ENCODE measurements at regions not wholly inside any gene's neighbourhood (a gene's known extent, or its start where the extent isn't known, plus 50 kb on each side); places are given as distances from the start of the nearest gene placed in this dataset.

- H3K4me3 ChIP-seq (ENCODE audit: low read depth, low read length, poor library complexity, severe bottlenecking) = no peak overlapping the region
- intact Hi-C loops (cut with micrococcal nuclease; ENCODE audit: unreplicated experiment) = no loop called here
- ChIA-PET POLR2A (ENCODE audit: low non-redundant PET) (no interaction called here), CTCF (no interaction called here)
- peaks cover 4% of the 10 kb centered on the region for H3K9me3 ChIP-seq (ENCODE audit: low read depth, low read length, poor library complexity, severe bottlenecking)
- H3K27ac ChIP-seq (ENCODE audit: low read depth, low read length, poor library complexity, severe bottlenecking) = no peak overlapping the region
- no peaks in the 10 kb centered on the region for H3K4me1 ChIP-seq (ENCODE audit: insufficient read depth, low read length, poor library complexity, severe bottlenecking)
- BruUV-seq (replicated peaks) = no TSS peak
- H3K27me3 ChIP-seq (replicated peaks; ENCODE audit: insufficient read depth, low read depth, low read length, poor library complexity) = no peaks in the 10 kb centered on the region
- H3K36me3 ChIP-seq (ENCODE audit: insufficient read depth, low read length, poor library complexity, severe bottlenecking) = no peaks in the 10 kb centered on the region
- no peak for DNase-seq (ENCODE audit: low spot score)
- no peak for TF ChIP-seq CTCF (conservative IDR thresholded peaks at IDR 0.05; ENCODE audit: low read depth, low read length)
- TF ChIP-seq EZH2 (IDR thresholded peaks at IDR 0.05; ENCODE audit: borderline replicate concordance, low read depth, low read length, poor library complexity, severe bottlenecking) = no peak
Observed at GRCh38 chr2:107264184-107264583, 378.2 kb upstream of the ST6GAL2 start.

GRCh38 chr2:107266555-107266954, 380.6 kb upstream of the ST6GAL2 start:
- Histone ChIP-seq H3K4me1 (ENCODE audit: insufficient read depth, low read length, poor library complexity, severe bottlenecking) (no peaks in the 10 kb centered on the region), H3K36me3 (ENCODE audit: insufficient read depth, low read length, poor library complexity, severe bottlenecking) (no peaks in the 10 kb centered on the region), H3K4me3 (ENCODE audit: low read depth, low read length, poor library complexity, severe bottlenecking) (no peak overlapping the region), H3K27ac (ENCODE audit: low read depth, low read length, poor library complexity, severe bottlenecking) (no peak overlapping the region), H3K9me3 (ENCODE audit: low read depth, low read length, poor library complexity, severe bottlenecking) (peaks cover 8% of the 10 kb centered on the region), H3K27me3 (replicated peaks; ENCODE audit: insufficient read depth, low read depth, low read length, poor library complexity) (no peaks in the 10 kb centered on the region)
- ChIA-PET POLR2A (ENCODE audit: low non-redundant PET) (no interaction called here), CTCF (no interaction called here)
- intact Hi-C loops (cut with micrococcal nuclease; ENCODE audit: unreplicated experiment) = no loop called here
- no peak for DNase-seq (ENCODE audit: low spot score)
- BruUV-seq (replicated peaks) = no TSS peak
- TF ChIP-seq CTCF (conservative IDR thresholded peaks at IDR 0.05; ENCODE audit: low read depth, low read length) = no peak
- TF ChIP-seq EZH2 (IDR thresholded peaks at IDR 0.05; ENCODE audit: borderline replicate concordance, low read depth, low read length, poor library complexity, severe bottlenecking) = no peak

GRCh38 chr2:107267086-107267485, 381.1 kb upstream of the ST6GAL2 start:
- H3K27me3 ChIP-seq (replicated peaks; ENCODE audit: insufficient read depth, low read depth, low read length, poor library complexity) = no peaks in the 10 kb centered on the region
- TF ChIP-seq CTCF (conservative IDR thresholded peaks at IDR 0.05; ENCODE audit: low read depth, low read length) (no peak), EZH2 (IDR thresholded peaks at IDR 0.05; ENCODE audit: borderline replicate concordance, low read depth, low read length, poor library complexity, severe bottlenecking) (no peak)
- H3K4me3 ChIP-seq (ENCODE audit: low read depth, low read length, poor library complexity, severe bottlenecking) = no peak overlapping the region
- no TSS peak for BruUV-seq (replicated peaks)
- no peak for DNase-seq (ENCODE audit: low spot score)
- no peak overlapping the region for H3K27ac ChIP-seq (ENCODE audit: low read depth, low read length, poor library complexity, severe bottlenecking)
- POLR2A ChIA-PET (ENCODE audit: low non-redundant PET) = no interaction called here
- intact Hi-C loops (cut with micrococcal nuclease; ENCODE audit: unreplicated experiment) = no loop called here
- no peaks in the 10 kb centered on the region for H3K4me1 ChIP-seq (ENCODE audit: insufficient read depth, low read length, poor library complexity, severe bottlenecking)
- peaks cover 9% of the 10 kb centered on the region for H3K9me3 ChIP-seq (ENCODE audit: low read depth, low read length, poor library complexity, severe bottlenecking)
- CTCF ChIA-PET = no interaction called here
- no peaks in the 10 kb centered on the region for H3K36me3 ChIP-seq (ENCODE audit: insufficient read depth, low read length, poor library complexity, severe bottlenecking)

Measured in A673 (cell line).